GM20000 (cell line): ENCODE measurements at regions not wholly inside any gene's neighbourhood (a gene's known extent, or its start where the extent isn't known, plus 50 kb on each side); places are given as distances from the start of the nearest gene placed in this dataset.

ENCODE experiments used
- DNase-seq: peaks from one replicate; pipeline ENCODE4 v3.0.0; 2012; ENCODE audit warnings: low spot score
- TF ChIP-seq, protein P1 (sequence below): IDR thresholded peaks from 2 replicates; pipeline ENCODE4 v1.5.1; 2012; ENCODE audit warnings: mild to moderate bottlenecking, control low read depth; ENCODE audit errors: extremely low read depth, missing control alignments

DNA sequence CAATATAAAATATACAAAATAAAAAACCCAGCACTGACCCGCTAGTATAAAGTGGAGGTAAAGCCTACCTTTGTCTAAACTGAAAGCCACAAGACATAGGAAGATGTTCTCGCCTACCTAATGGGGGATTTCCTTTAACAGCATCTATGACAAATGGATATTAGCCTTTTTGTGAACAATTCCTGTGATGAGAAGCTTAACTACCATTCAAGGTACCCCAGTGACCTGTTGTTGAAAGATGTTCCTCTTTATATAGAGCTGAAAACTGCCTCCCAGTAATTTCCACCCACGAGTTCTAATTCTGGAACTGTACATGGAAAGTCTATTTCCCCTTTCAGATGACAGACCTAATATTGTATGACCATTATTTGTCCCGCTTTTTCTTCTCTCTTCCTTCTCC is 109.8 kb upstream of the RASGRP1 start:
- TF ChIP-seq, protein P1, sequence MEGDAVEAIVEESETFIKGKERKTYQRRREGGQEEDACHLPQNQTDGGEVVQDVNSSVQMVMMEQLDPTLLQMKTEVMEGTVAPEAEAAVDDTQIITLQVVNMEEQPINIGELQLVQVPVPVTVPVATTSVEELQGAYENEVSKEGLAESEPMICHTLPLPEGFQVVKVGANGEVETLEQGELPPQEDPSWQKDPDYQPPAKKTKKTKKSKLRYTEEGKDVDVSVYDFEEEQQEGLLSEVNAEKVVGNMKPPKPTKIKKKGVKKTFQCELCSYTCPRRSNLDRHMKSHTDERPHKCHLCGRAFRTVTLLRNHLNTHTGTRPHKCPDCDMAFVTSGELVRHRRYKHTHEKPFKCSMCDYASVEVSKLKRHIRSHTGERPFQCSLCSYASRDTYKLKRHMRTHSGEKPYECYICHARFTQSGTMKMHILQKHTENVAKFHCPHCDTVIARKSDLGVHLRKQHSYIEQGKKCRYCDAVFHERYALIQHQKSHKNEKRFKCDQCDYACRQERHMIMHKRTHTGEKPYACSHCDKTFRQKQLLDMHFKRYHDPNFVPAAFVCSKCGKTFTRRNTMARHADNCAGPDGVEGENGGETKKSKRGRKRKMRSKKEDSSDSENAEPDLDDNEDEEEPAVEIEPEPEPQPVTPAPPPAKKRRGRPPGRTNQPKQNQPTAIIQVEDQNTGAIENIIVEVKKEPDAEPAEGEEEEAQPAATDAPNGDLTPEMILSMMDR, result no peak
- no peak for DNase-seq

DNA sequence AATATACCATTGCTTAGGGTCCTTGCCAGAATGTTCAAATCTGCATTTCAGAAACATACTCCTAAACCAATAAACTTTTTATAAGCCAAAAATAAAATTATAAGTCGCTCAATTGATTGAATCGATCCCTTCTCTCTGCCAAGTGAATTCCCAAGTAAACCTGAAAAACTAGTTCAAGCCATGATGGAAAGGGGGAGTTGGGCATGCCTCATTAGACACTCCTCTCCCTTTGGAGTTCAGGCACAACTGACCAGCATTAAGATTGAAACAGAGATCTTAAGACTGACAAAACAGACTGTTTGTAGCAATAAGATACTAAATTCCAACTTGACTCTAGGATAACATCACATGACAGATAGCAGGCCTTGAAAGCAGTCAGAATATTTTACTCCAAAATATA is 113.7 kb upstream of the RASGRP1 start:
- DNase-seq, result no peak
- TF ChIP-seq, protein P1, result no peak

DNA sequence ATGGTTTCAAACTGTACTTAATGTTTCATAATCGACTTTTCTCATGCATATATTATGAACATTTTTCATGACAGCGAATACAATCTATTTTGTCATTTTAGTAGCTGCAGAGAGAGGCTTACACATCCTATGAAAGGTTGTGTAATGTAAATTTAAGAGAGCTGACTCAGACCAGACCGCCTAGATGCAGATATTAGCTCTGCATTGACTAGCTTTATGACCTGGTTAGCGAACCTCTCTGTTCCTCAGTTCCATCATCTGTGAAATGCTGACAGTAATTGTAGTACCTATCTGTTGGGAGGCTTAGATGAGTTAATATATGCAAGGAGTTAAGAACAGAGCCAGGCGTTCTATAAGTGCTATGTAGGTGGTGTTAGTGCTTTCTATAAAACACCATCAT is 116.2 kb upstream of the RASGRP1 start:
- TF ChIP-seq, protein P1, result no peak
- DNase-seq, result no peak

DNA sequence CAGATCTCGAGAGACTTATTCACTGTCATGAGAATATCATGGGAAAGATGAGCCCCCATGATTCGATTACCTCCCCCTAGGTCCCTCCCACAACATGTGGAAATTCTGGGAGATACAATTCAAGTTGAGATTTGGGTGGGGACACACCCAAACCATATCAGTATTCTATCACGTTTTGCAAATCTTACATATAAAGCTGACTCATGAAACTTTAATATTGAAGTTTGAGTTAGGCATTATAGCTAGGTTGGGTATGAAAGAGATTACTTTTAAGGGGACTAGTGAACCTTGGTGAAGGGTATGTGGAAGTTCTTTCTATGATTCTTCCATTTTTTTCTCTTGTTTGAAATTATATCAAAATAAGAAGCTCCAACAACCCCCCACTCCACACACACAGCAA is 117.7 kb upstream of the RASGRP1 start:
- DNase-seq, result no peak

DNA sequence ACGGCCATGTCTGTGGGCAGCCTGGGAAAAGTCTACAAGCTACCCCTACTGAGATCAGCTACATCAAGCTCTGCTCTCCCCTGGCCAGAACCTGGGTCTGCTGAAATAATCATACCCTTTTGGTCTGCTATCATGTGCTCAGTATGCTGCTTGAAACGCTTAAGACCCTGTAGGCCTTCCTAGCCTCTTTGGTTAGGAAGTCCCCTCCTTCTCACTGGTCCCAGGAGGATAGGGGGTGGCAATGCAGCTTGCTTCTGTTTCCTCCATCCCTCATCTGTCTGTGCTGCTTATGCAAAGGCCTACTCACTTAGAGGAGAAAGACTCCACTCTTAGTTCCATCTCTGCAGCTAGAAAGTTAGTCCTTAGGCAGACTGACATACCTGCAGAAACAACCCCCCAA is 118.2 kb upstream of the RASGRP1 start:
- TF ChIP-seq, protein P1, result no peak
- DNase-seq, result no peak

More for the DNA sequence above, 117.7 kb upstream of the RASGRP1 start:
- TF ChIP-seq, protein P1, result no peak

DNA sequence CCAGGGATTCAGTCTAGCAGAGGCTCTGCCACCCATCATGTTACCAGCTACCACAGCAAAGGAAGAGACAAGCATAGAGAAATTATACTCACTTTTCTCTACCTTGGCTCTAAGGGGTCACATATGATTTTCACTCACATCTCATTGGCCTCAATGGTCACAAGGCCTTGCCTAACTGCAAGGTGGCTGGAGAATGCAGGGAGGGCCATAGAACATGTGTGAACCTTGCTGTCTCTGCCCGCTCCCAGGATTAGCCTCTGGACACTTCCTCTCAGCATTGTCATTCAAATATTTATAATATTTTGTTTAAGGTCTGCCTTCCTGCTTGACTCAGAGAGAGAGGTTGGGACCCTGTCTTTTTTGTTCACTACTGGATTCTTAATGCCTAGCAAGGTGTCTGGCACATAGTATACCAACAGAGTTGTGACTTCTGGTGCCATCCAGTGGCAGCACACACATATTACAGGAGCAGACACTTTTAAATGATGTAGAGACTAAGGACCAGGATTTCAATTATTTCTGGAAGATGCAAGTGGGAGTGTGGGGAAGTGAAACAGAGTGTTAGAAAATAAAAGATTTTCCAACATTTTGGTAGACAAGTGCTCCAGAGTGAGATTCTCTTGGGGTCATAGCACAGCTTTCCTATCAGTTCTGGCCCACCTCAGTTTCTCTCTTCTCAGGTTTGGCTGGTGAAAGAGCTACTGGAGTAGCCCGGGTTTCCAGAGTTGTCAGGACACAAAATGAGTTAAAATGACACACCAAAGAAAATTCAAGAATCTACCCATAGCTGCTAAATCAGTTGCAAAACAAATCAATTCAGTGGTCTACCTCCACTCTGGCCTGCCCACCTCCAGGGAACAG is 119.0 kb upstream of the RASGRP1 start:
- DNase-seq, result peak; percentile 50
- TF ChIP-seq, protein P1, result peak; percentile 75

DNA sequence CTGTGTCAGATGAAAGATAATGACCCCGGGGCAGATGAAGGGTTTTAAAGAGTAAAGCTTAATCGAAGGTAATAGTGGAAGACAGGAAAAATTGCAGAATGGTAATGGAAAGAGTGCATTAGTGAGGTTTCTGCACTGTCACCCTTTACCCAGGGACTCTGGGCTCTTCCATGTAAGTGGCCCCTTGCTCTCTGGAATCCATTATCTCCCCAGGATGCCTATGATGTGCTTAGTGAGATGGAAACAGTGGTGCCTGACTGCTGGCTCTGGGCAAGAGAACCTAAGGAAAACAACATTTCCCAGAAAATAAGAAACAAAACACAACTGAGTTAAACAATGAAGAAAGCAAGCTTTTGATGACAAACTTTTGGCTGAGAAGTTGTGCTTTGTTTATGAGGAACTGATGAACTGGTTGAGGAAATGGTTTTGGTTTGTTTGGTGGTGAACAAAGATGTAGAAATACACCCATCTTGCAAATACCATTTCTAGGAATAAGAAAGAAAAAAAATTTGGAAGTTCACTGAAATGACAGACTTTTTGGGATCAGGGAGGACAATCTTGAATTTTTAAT is 119.9 kb upstream of the RASGRP1 start:
- TF ChIP-seq, protein P1, result no peak
- DNase-seq, result no peak
